ENCODE measurements at regions not wholly inside any gene's neighbourhood (a gene's known extent, or its start where the extent isn't known, plus 50 kb on each side); places are given as distances from the start of the nearest gene placed in this dataset.

GRCh38 chr5:118459490-118459889 lies 528.9 kb downstream of the DTWD2 start:
- Mint-ChIP-seq H3K4me3 (no peak overlapping the region), H3K27me3 (ENCODE audit: insufficient read depth) (no peaks in the 10 kb centered on the region; the same call in 1 of the 2 replicates), H3K27ac (no peak overlapping the region), H3K9me3 (peaks cover 20% of the 10 kb centered on the region), H3K36me3 (ENCODE audit: low read depth) (no peaks in the 10 kb centered on the region), H3K4me1 (ENCODE audit: low read depth) (no peaks in the 10 kb centered on the region)
- TF ChIP-seq CTCF (IDR thresholded peaks at IDR 0.05) = no peak
- no peak for DNase-seq

- no peak overlapping the region for H3K27ac Mint-ChIP-seq
- H3K4me1 Mint-ChIP-seq (ENCODE audit: low read depth) = no peaks in the 10 kb centered on the region
- H3K27me3 Mint-ChIP-seq (ENCODE audit: insufficient read depth) = no peaks in the 10 kb centered on the region; the same call in 1 of the 2 replicates
- DNase-seq = no peak
- no peak overlapping the region for H3K4me3 Mint-ChIP-seq
- H3K36me3 Mint-ChIP-seq (ENCODE audit: low read depth) = no peaks in the 10 kb centered on the region
- peaks cover 12% of the 10 kb centered on the region for H3K9me3 Mint-ChIP-seq
- no peak for TF ChIP-seq CTCF (IDR thresholded peaks at IDR 0.05)
Measured at GRCh38 chr5:118456085-118456484, 532.3 kb downstream of the DTWD2 start.

- H3K4me3 Mint-ChIP-seq = no peak overlapping the region
- no peaks in the 10 kb centered on the region for H3K27me3 Mint-ChIP-seq (ENCODE audit: insufficient read depth)
- no peak for TF ChIP-seq CTCF (IDR thresholded peaks at IDR 0.05)
Measured at GRCh38 chr5:118451697-118452247, 536.6 kb downstream of the DTWD2 start.

GRCh38 chr5:118450554-118451332 lies 537.6 kb downstream of the DTWD2 start:
- H3K36me3 Mint-ChIP-seq (ENCODE audit: low read depth) = no peaks in the 10 kb centered on the region
- no peak for DNase-seq
- H3K27me3 Mint-ChIP-seq (ENCODE audit: insufficient read depth) = no peaks in the 10 kb centered on the region
- peaks cover 6% of the 10 kb centered on the region for H3K9me3 Mint-ChIP-seq
- no peak for TF ChIP-seq CTCF (IDR thresholded peaks at IDR 0.05)
- no peak overlapping the region for H3K27ac Mint-ChIP-seq
- no peaks in the 10 kb centered on the region for H3K4me1 Mint-ChIP-seq (ENCODE audit: low read depth)
- no peak overlapping the region for H3K4me3 Mint-ChIP-seq

More at GRCh38 chr5:118451697-118452247, 536.6 kb downstream of the DTWD2 start:
- Mint-ChIP-seq H3K4me1 (ENCODE audit: low read depth) (no peaks in the 10 kb centered on the region), H3K36me3 (ENCODE audit: low read depth) (no peaks in the 10 kb centered on the region), H3K27ac (no peak overlapping the region), H3K9me3 (peaks cover 6% of the 10 kb centered on the region)
- no peak for DNase-seq

GRCh38 chr5:118447350-118447749 lies 541.0 kb downstream of the DTWD2 start:
- Mint-ChIP-seq H3K4me1 (ENCODE audit: low read depth) (no peaks in the 10 kb centered on the region), H3K36me3 (ENCODE audit: low read depth) (no peaks in the 10 kb centered on the region), H3K27ac (no peak overlapping the region), H3K27me3 (ENCODE audit: insufficient read depth) (no peaks in the 10 kb centered on the region), H3K4me3 (no peak overlapping the region), H3K9me3 (peaks cover 13% of the 10 kb centered on the region)
- DNase-seq = no peak
- TF ChIP-seq CTCF (IDR thresholded peaks at IDR 0.05) = no peak

Measured in HFFc6 (cell line).